ENCODE measurements at regions not wholly inside any gene's neighbourhood (a gene's known extent, or its start where the extent isn't known, plus 50 kb on each side); places are given as distances from the start of the nearest gene placed in this dataset.
"Not testable (repeated sequence)": the region's sequence is repeated elsewhere in the genome, so short reads cannot be mapped to it uniquely, and the experiment has no call there.

GRCh38 chr7:79739036-79739709 is 285.7 kb upstream of the MAGI2 start:
- not testable (repeated sequence) for H3K27me3 Mint-ChIP-seq; H3K36me3 Mint-ChIP-seq; ATAC-seq (replicated peaks)

GRCh38 chr7:79736418-79736817 is 283.0 kb upstream of the MAGI2 start:
- ATAC-seq (replicated peaks) (no peak), DNase-seq (no peak)
- peaks cover 8 to 17% of the 10 kb centered on the region in 2 donors for H3K9me3 Mint-ChIP-seq
- no peak overlapping the region for H3K27ac Mint-ChIP-seq
- H3K4me1 Mint-ChIP-seq: no peaks in the 10 kb centered on the region
- no peak overlapping the region for H3K4me3 Mint-ChIP-seq
- no peaks in the 10 kb centered on the region for H3K36me3 Mint-ChIP-seq
- H3K27me3 Mint-ChIP-seq: no peaks in the 10 kb centered on the region

More at GRCh38 chr7:79739036-79739709, 285.7 kb upstream of the MAGI2 start:
- not testable (repeated sequence) for H3K4me1 Mint-ChIP-seq, H3K27ac Mint-ChIP-seq, H3K4me3 Mint-ChIP-seq, DNase-seq, H3K9me3 Mint-ChIP-seq

- Mint-ChIP-seq H3K9me3 (peaks cover 12 to 18% of the 10 kb centered on the region in 2 donors), H3K4me3 (no peak overlapping the region), H3K27me3 (no peaks in the 10 kb centered on the region), H3K4me1 (no peaks in the 10 kb centered on the region), H3K27ac (no peak overlapping the region), H3K36me3 (no peaks in the 10 kb centered on the region)
- no peak for ATAC-seq (replicated peaks)
- DNase-seq: no peak
These were observed 281.5 kb upstream of the MAGI2 start for GRCh38 chr7:79735012-79735411.

GRCh38 chr7:79734181-79734580 is 280.7 kb upstream of the MAGI2 start:
- Mint-ChIP-seq H3K9me3 (peaks cover 12 to 18% of the 10 kb centered on the region in 2 donors), H3K4me3 (no peak overlapping the region), H3K27me3 (no peaks in the 10 kb centered on the region)

GRCh38 chr7:79732535-79732934 is 279.1 kb upstream of the MAGI2 start:
- Mint-ChIP-seq H3K36me3 (no peaks in the 10 kb centered on the region), H3K27ac (no peak overlapping the region)
- no peak for ATAC-seq (replicated peaks)

More at GRCh38 chr7:79734181-79734580, 280.7 kb upstream of the MAGI2 start:
- no peak for ATAC-seq (replicated peaks)
- Mint-ChIP-seq H3K4me1 (no peaks in the 10 kb centered on the region), H3K27ac (no peak overlapping the region), H3K36me3 (no peaks in the 10 kb centered on the region)
- no peak for DNase-seq

GRCh38 chr7:79730971-79731370 is 277.5 kb upstream of the MAGI2 start:
- DNase-seq (no peak), ATAC-seq (replicated peaks) (no peak)
- peaks cover 12 to 18% of the 10 kb centered on the region in 2 donors for H3K9me3 Mint-ChIP-seq
- H3K4me3 Mint-ChIP-seq: no peak overlapping the region
- H3K36me3 Mint-ChIP-seq: no peaks in the 10 kb centered on the region
- no peak overlapping the region for H3K27ac Mint-ChIP-seq
- H3K27me3 Mint-ChIP-seq: no peaks in the 10 kb centered on the region
- H3K4me1 Mint-ChIP-seq: no peaks in the 10 kb centered on the region

More at GRCh38 chr7:79732535-79732934, 279.1 kb upstream of the MAGI2 start:
- no peak overlapping the region for H3K4me3 Mint-ChIP-seq
- H3K4me1 Mint-ChIP-seq: no peaks in the 10 kb centered on the region
- H3K9me3 Mint-ChIP-seq: peaks cover 12 to 18% of the 10 kb centered on the region in 2 donors
- no peaks in the 10 kb centered on the region for H3K27me3 Mint-ChIP-seq
- DNase-seq: no peak

- H3K4me1 Mint-ChIP-seq: no peaks in the 10 kb centered on the region
- H3K36me3 Mint-ChIP-seq: no peaks in the 10 kb centered on the region
- ATAC-seq (replicated peaks) (no peak), DNase-seq (no peak)
- no peak overlapping the region for H3K27ac Mint-ChIP-seq
- no peaks in the 10 kb centered on the region for H3K27me3 Mint-ChIP-seq
- peaks cover 0 to 4% of the 10 kb centered on the region in 2 donors for H3K9me3 Mint-ChIP-seq
- H3K4me3 Mint-ChIP-seq: no peak overlapping the region
These were observed 270.6 kb upstream of the MAGI2 start for GRCh38 chr7:79723833-79724618.

- peaks cover 0 to 4% of the 10 kb centered on the region in 2 donors for H3K9me3 Mint-ChIP-seq
- no peak overlapping the region for H3K27ac Mint-ChIP-seq
- H3K27me3 Mint-ChIP-seq: no peaks in the 10 kb centered on the region
- DNase-seq (no peak), ATAC-seq (replicated peaks) (no peak)
- no peak overlapping the region for H3K4me3 Mint-ChIP-seq
- no peaks in the 10 kb centered on the region for H3K4me1 Mint-ChIP-seq
- H3K36me3 Mint-ChIP-seq: no peaks in the 10 kb centered on the region
These were observed 268.8 kb upstream of the MAGI2 start for GRCh38 chr7:79722217-79722616.

GRCh38 chr7:79719216-79719615 is 265.7 kb upstream of the MAGI2 start:
- peaks cover 0 to 4% of the 10 kb centered on the region in 2 donors for H3K9me3 Mint-ChIP-seq
- no peak overlapping the region for H3K27ac Mint-ChIP-seq
- no peaks in the 10 kb centered on the region for H3K36me3 Mint-ChIP-seq
- H3K27me3 Mint-ChIP-seq: no peaks in the 10 kb centered on the region
- ATAC-seq (replicated peaks) (peak in 1 of 2 donors; percentile 16), DNase-seq (no peak)
- no peaks in the 10 kb centered on the region for H3K4me1 Mint-ChIP-seq
- H3K4me3 Mint-ChIP-seq: no peak overlapping the region

- Mint-ChIP-seq H3K27ac (no peak overlapping the region), H3K36me3 (no peaks in the 10 kb centered on the region), H3K4me3 (no peak overlapping the region), H3K4me1 (no peaks in the 10 kb centered on the region), H3K27me3 (no peaks in the 10 kb centered on the region), H3K9me3 (peaks cover 0 to 4% of the 10 kb centered on the region in 2 donors)
- DNase-seq (no peak), ATAC-seq (replicated peaks) (no peak)
These were observed 262.9 kb upstream of the MAGI2 start for GRCh38 chr7:79716329-79716728.

- Mint-ChIP-seq H3K27ac (no peak overlapping the region), H3K9me3 (peaks cover 0 to 1% of the 10 kb centered on the region in 2 donors), H3K36me3 (no peaks in the 10 kb centered on the region), H3K4me3 (no peak overlapping the region), H3K4me1 (no peaks in the 10 kb centered on the region), H3K27me3 (no peaks in the 10 kb centered on the region)
- ATAC-seq (replicated peaks) (no peak), DNase-seq (no peak)
These were observed 260.6 kb upstream of the MAGI2 start for GRCh38 chr7:79714081-79714480.

- ATAC-seq (replicated peaks) (no peak), DNase-seq (no peak)
- Mint-ChIP-seq H3K4me1 (no peaks in the 10 kb centered on the region), H3K9me3 (peaks cover 0 to 1% of the 10 kb centered on the region in 2 donors), H3K4me3 (no peak overlapping the region), H3K27me3 (no peaks in the 10 kb centered on the region), H3K36me3 (no peaks in the 10 kb centered on the region), H3K27ac (no peak overlapping the region)
These were observed 259.8 kb upstream of the MAGI2 start for GRCh38 chr7:79713276-79713675.

GRCh38 chr7:79711660-79712059 is 258.2 kb upstream of the MAGI2 start:
- Mint-ChIP-seq H3K9me3 (peaks cover 0 to 1% of the 10 kb centered on the region in 2 donors), H3K27me3 (no peaks in the 10 kb centered on the region), H3K4me1 (no peaks in the 10 kb centered on the region), H3K36me3 (no peaks in the 10 kb centered on the region), H3K27ac (no peak overlapping the region), H3K4me3 (no peak overlapping the region)
- no peak for ATAC-seq (replicated peaks)
- no peak for DNase-seq

GRCh38 chr7:79709574-79710409 is 256.3 kb upstream of the MAGI2 start:
- H3K9me3 Mint-ChIP-seq: peaks cover 0 to 1% of the 10 kb centered on the region in 2 donors
- H3K4me1 Mint-ChIP-seq: no peaks in the 10 kb centered on the region
- DNase-seq (no peak), ATAC-seq (replicated peaks) (no peak)
- no peaks in the 10 kb centered on the region for H3K36me3 Mint-ChIP-seq
- no peaks in the 10 kb centered on the region for H3K27me3 Mint-ChIP-seq
- no peak overlapping the region for H3K27ac Mint-ChIP-seq
- no peak overlapping the region for H3K4me3 Mint-ChIP-seq
